Hepatocyte (in vitro differentiated cells): ENCODE measurements at regions not wholly inside any gene's neighbourhood (a gene's known extent, or its start where the extent isn't known, plus 50 kb on each side); places are given as distances from the start of the nearest gene placed in this dataset.
A peak's percentile ranks its signal among the peaks of the same experiment; 100 is the strongest.

ENCODE experiments used
- DNase-seq: peaks from one replicate; pipeline ENCODE4 v3.0.0-alpha.2; 2016; ENCODE audit warnings: low spot score
- H2AFZ ChIP-seq: fragments of 200-600 bp; sonication (generic); 2 replicates; pipeline ENCODE4 v1.6.0; 2016; ENCODE audit warnings: antibody characterized with exemption, mild to moderate bottlenecking
- H3K27ac ChIP-seq: fragments of 200-600 bp; sonication (generic); 2 replicates; pipeline ENCODE4 v1.5.1; 2016; ENCODE audit warnings: mild to moderate bottlenecking
- H3K27me3 ChIP-seq: fragments of 200-600 bp; sonication (generic); 2 replicates; pipeline ENCODE4 v1.6.1; 2016
- H3K36me3 ChIP-seq: fragments of 200-600 bp; sonication (generic); replicated peaks from 2 replicates; pipeline ENCODE4 v1.5.1; 2016; ENCODE audit warnings: low read depth; ENCODE audit not compliant: insufficient read depth
- H3K4me1 ChIP-seq: fragments of 200-600 bp; sonication (generic); 2 replicates; pipeline ENCODE4 v1.5.1; 2016; ENCODE audit warnings: mild to moderate bottlenecking, moderate library complexity; ENCODE audit not compliant: insufficient read depth
- H3K4me2 ChIP-seq: fragments of 200-600 bp; sonication (generic); 2 replicates; pipeline ENCODE4 v1.6.0; 2016
- H3K4me3 ChIP-seq: fragments of 200-600 bp; sonication (generic); 2 replicates; pipeline ENCODE4 v1.5.1; 2016; ENCODE audit warnings: mild to moderate bottlenecking
- H3K79me2 ChIP-seq: fragments of 200-600 bp; sonication (generic); 2 replicates; pipeline ENCODE4 v1.6.0; 2017; ENCODE audit warnings: mild to moderate bottlenecking
- H3K9me2 ChIP-seq: fragments of 200-600 bp; sonication (generic); replicated peaks from 2 replicates; pipeline ENCODE4 v1.6.0; 2017; ENCODE audit warnings: mild to moderate bottlenecking; ENCODE audit not compliant: insufficient read depth
- H3K9me3 ChIP-seq: fragments of 200-600 bp; sonication (generic); 2 replicates; pipeline ENCODE4 v1.5.1; 2016; ENCODE audit warnings: low read depth, mild to moderate bottlenecking
- H4K20me1 ChIP-seq: fragments of 200-600 bp; sonication (generic); 2 replicates; pipeline ENCODE4 v1.6.0; 2016; ENCODE audit warnings: mild to moderate bottlenecking; ENCODE audit not compliant: insufficient read depth, poor library complexity, severe bottlenecking
- CTCF ChIP-seq: fragments of 200-600 bp; sonication (generic); IDR thresholded peaks from 2 replicates; pipeline ENCODE4 v1.5.1; 2016; ENCODE audit warnings: antibody characterized with exemption, mild to moderate bottlenecking; ENCODE audit not compliant: poor library complexity
- EZH2 ChIP-seq: fragments of 200-600 bp; sonication (generic); IDR thresholded peaks from 2 replicates; pipeline ENCODE4 v1.6.1; 2016; ENCODE audit warnings: antibody characterized with exemption, mild to moderate bottlenecking, borderline replicate concordance
- EZH2phosphoT487 ChIP-seq: fragments of 200-600 bp; sonication (generic); IDR thresholded peaks from one replicate; pipeline ENCODE4 v1.6.1; 2018; ENCODE audit warnings: antibody characterized with exemption, mild to moderate bottlenecking, low read depth, moderate library complexity; ENCODE audit not compliant: unreplicated experiment, severe bottlenecking
- WGBS: methylation state at CpG from one replicate; pipeline ENCODE4 v1.1.6; 2016; ENCODE audit warnings: low lambda C conversion rate; ENCODE audit errors: missing lambda C conversion rate; 5-methylcytosine and 5-hydroxymethylcytosine counted together

GRCh38 chr20:50426866-50427718 lies 83.1 kb upstream of the PTPN1 start:
- no peaks in the 10 kb centered on the region for H3K9me3 ChIP-seq
- H3K27me3 ChIP-seq = no peaks in the 10 kb centered on the region
- H3K27ac ChIP-seq = peak overlapping the region; percentile 35
- H3K36me3 ChIP-seq = no peaks in the 10 kb centered on the region
- DNase-seq = no peak
- no peak overlapping the region for H2AFZ ChIP-seq
- WGBS = 80% methylated on average over 6 of the region's 6 CpGs
- TF ChIP-seq EZH2phosphoT487 = no peak
- no peak for TF ChIP-seq CTCF
- TF ChIP-seq EZH2 = no peak
- H3K4me3 ChIP-seq = no peak overlapping the region
- H4K20me1 ChIP-seq = no peaks in the 10 kb centered on the region
- H3K9me2 ChIP-seq = no peaks in the 10 kb centered on the region
- peaks cover 32% of the 10 kb centered on the region for H3K4me1 ChIP-seq
- no peak overlapping the region for H3K4me2 ChIP-seq
- no peaks in the 10 kb centered on the region for H3K79me2 ChIP-seq

- Histone ChIP-seq H3K4me3 (no peak overlapping the region), H3K79me2 (no peaks in the 10 kb centered on the region), H3K4me1 (peaks cover 27% of the 10 kb centered on the region), H3K4me2 (no peak overlapping the region), H3K27me3 (no peaks in the 10 kb centered on the region), H2AFZ (no peak overlapping the region), H3K27ac (peak overlapping the region; percentile 16), H3K36me3 (no peaks in the 10 kb centered on the region), H3K9me3 (no peaks in the 10 kb centered on the region), H4K20me1 (no peaks in the 10 kb centered on the region), H3K9me2 (no peaks in the 10 kb centered on the region)
- DNase-seq = no peak
- TF ChIP-seq CTCF = no peak
- TF ChIP-seq EZH2 = no peak
- TF ChIP-seq EZH2phosphoT487 = no peak
- WGBS = 47% methylated on average over 5 of the region's 5 CpGs
These were observed 82.5 kb upstream of the PTPN1 start for GRCh38 chr20:50427719-50428083.

- Histone ChIP-seq H4K20me1 (no peaks in the 10 kb centered on the region), H3K9me3 (no peaks in the 10 kb centered on the region), H3K27ac (peak overlapping the region; percentile 16), H2AFZ (no peak overlapping the region), H3K4me2 (no peak overlapping the region), H3K4me3 (no peak overlapping the region), H3K36me3 (no peaks in the 10 kb centered on the region), H3K4me1 (peaks cover 24% of the 10 kb centered on the region), H3K79me2 (no peaks in the 10 kb centered on the region), H3K27me3 (no peaks in the 10 kb centered on the region), H3K9me2 (no peaks in the 10 kb centered on the region)
- 90% methylated on average over 6 of the region's 6 CpGs for WGBS
- DNase-seq = no peak
- TF ChIP-seq EZH2 = no peak
- TF ChIP-seq EZH2phosphoT487 = no peak
- no peak for TF ChIP-seq CTCF
These were observed 81.9 kb upstream of the PTPN1 start for GRCh38 chr20:50428097-50428828.
